ENCODE measurements at regions not wholly inside any gene's neighbourhood (a gene's known extent, or its start where the extent isn't known, plus 50 kb on each side); places are given as distances from the start of the nearest gene placed in this dataset.

- no peak overlapping the region for H3K4me3 ChIP-seq
- no peak for DNase-seq
- no peak overlapping the region for H3K27ac ChIP-seq
- no peak for TF ChIP-seq CTCF (IDR thresholded peaks at IDR 0.05)
- TF ChIP-seq POLR2A (IDR thresholded peaks at IDR 0.05): no peak
- no peaks in the 10 kb centered on the region for H3K36me3 ChIP-seq
- no peaks in the 10 kb centered on the region for H3K4me1 ChIP-seq
- WGBS, 2 donors: 65 to 71% methylated on average over 1 of the region's 1 CpG
- no peaks in the 10 kb centered on the region for H3K9me3 ChIP-seq
- no peaks in the 10 kb centered on the region for H3K27me3 ChIP-seq
- intact Hi-C loops (cut with DNase I): no loop called here
Measured at GRCh38 chr12:28877854-28878253, 271.2 kb upstream of the FAR2 start.

- H3K36me3 ChIP-seq: no peaks in the 10 kb centered on the region
- H3K27me3 ChIP-seq: no peaks in the 10 kb centered on the region
- TF ChIP-seq CTCF (IDR thresholded peaks at IDR 0.05): no peak
- no peak for TF ChIP-seq POLR2A (IDR thresholded peaks at IDR 0.05)
- DNase-seq: no peak
- no peak overlapping the region for H3K27ac ChIP-seq
- no peak overlapping the region for H3K4me3 ChIP-seq
- H3K9me3 ChIP-seq: no peaks in the 10 kb centered on the region
- intact Hi-C loops (cut with DNase I): no loop called here
- H3K4me1 ChIP-seq: no peaks in the 10 kb centered on the region
- WGBS, 2 donors: 70 to 82% methylated on average over 2 of the region's 2 CpGs
Measured at GRCh38 chr12:28878629-28879028, 270.4 kb upstream of the FAR2 start.

GRCh38 chr12:28879379-28879778, 269.7 kb upstream of the FAR2 start:
- Histone ChIP-seq H3K27me3 (no peaks in the 10 kb centered on the region), H3K36me3 (no peaks in the 10 kb centered on the region), H3K9me3 (no peaks in the 10 kb centered on the region), H3K4me1 (no peaks in the 10 kb centered on the region), H3K4me3 (no peak overlapping the region), H3K27ac (no peak overlapping the region)
- no peak for TF ChIP-seq POLR2A (IDR thresholded peaks at IDR 0.05)
- TF ChIP-seq CTCF (IDR thresholded peaks at IDR 0.05): no peak
- intact Hi-C loops (cut with DNase I): no loop called here
- 83 to 93% methylated on average over 2 of the region's 2 CpGs for WGBS, 2 donors
- no peak for DNase-seq

GRCh38 chr12:28882444-28882843, 266.6 kb upstream of the FAR2 start:
- H3K27ac ChIP-seq: no peak overlapping the region
- H3K27me3 ChIP-seq: no peaks in the 10 kb centered on the region
- 49 to 68% methylated on average over 2 of the region's 2 CpGs for WGBS, 2 donors
- no peak for TF ChIP-seq POLR2A (IDR thresholded peaks at IDR 0.05)
- TF ChIP-seq CTCF (IDR thresholded peaks at IDR 0.05): no peak
- no peak overlapping the region for H3K4me3 ChIP-seq
- H3K36me3 ChIP-seq: no peaks in the 10 kb centered on the region
- no peaks in the 10 kb centered on the region for H3K9me3 ChIP-seq
- H3K4me1 ChIP-seq: no peaks in the 10 kb centered on the region
- intact Hi-C loops (cut with DNase I): no loop called here
- DNase-seq: no peak

- H3K36me3 ChIP-seq: no peaks in the 10 kb centered on the region
- TF ChIP-seq CTCF (IDR thresholded peaks at IDR 0.05) (no peak), POLR2A (IDR thresholded peaks at IDR 0.05) (no peak)
- H3K9me3 ChIP-seq: no peaks in the 10 kb centered on the region
- DNase-seq: no peak
- no peaks in the 10 kb centered on the region for H3K27me3 ChIP-seq
- no peak overlapping the region for H3K27ac ChIP-seq
- 21 to 38% methylated on average over 2 of the region's 2 CpGs for whole genome bisulfite sequencing, 2 donors
- no peak overlapping the region for H3K4me3 ChIP-seq
- intact Hi-C loops (cut with DNase I): no loop called here
- H3K4me1 ChIP-seq: no peaks in the 10 kb centered on the region
Measured at GRCh38 chr12:28883406-28883997, 265.6 kb upstream of the FAR2 start.

Measured in esophagus squamous epithelium (tissue), 5 donors.